ENCODE measurements at regions not wholly inside any gene's neighbourhood (a gene's known extent, or its start where the extent isn't known, plus 50 kb on each side); places are given as distances from the start of the nearest gene placed in this dataset.

DNA sequence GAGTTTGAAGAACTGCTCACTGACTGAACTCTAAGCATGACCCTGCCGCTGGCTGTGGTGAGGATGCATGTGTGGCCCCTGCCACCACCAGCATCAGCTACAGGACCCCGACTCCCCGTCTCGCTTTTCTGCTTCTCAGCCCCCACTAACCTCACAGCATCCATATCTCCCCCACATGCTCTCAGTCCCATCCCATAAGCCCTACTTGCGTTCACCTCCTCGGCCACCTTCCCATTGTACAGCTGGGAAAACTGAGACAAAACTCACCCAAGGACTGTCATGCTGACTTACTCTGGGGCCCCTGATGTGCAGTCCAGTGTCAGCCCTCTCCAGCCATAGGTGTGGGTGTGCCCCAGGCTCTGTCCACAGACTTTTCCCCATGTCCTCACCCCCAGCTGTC lies 104.2 kb upstream of the SH3BP4 start:
- Histone ChIP-seq H3K9me2 (ENCODE audit: low read depth, low read length) (no peaks in the 10 kb centered on the region), H4K20me1 (ENCODE audit: insufficient read depth, low read length) (no peaks in the 10 kb centered on the region), H3K27ac (ENCODE audit: low read depth, low read length, poor library complexity, severe bottlenecking) (no peak overlapping the region), H3K9ac (ENCODE audit: low read length) (no peak overlapping the region), H3K27me3 (ENCODE audit: insufficient read depth, low read length) (no peaks in the 10 kb centered on the region), H3K9me3 (ENCODE audit: low read length) (no peaks in the 10 kb centered on the region), H3F3A (ENCODE audit: insufficient read depth, low read length) (no peaks in the 10 kb centered on the region), H2AFZ (ENCODE audit: low read length) (no peak overlapping the region), H3K36me3 (ENCODE audit: insufficient read depth, low read length) (no peaks in the 10 kb centered on the region), H3K79me2 (ENCODE audit: insufficient read depth, low read length) (no peaks in the 10 kb centered on the region), H3K4me1 (ENCODE audit: insufficient read depth, low read length, severe bottlenecking) (no peaks in the 10 kb centered on the region), H3K4me3 (ENCODE audit: low read depth, low read length, poor library complexity, severe bottlenecking) (no peak overlapping the region), H3K4me2 (ENCODE audit: low read length) (no peak overlapping the region)
- no peak for TF ChIP-seq CTCF (IDR thresholded peaks at IDR 0.05; ENCODE audit: low read length)
- TF ChIP-seq EZH2 (IDR thresholded peaks at IDR 0.05; ENCODE audit: borderline replicate concordance, low read length) = no peak

DNA sequence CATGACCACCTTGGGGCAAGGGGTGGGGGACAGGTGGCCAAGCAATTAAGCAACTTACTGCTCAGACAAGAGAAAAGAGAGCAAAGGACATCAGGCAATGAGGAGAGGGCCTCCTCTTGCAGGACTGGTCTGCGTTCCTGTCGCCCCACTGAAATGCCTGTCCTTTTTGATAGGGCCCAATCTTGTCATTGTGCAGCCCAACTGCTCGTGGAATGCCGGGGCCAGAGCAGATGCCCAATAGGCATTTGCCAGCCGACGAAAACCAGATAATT lies 104.5 kb upstream of the SH3BP4 start:
- Histone ChIP-seq H3F3A (ENCODE audit: insufficient read depth, low read length) (no peaks in the 10 kb centered on the region), H3K27me3 (ENCODE audit: insufficient read depth, low read length) (no peaks in the 10 kb centered on the region), H3K9me3 (ENCODE audit: low read length) (no peaks in the 10 kb centered on the region), H3K79me2 (ENCODE audit: insufficient read depth, low read length) (no peaks in the 10 kb centered on the region), H2AFZ (ENCODE audit: low read length) (no peak overlapping the region), H3K9ac (ENCODE audit: low read length) (no peak overlapping the region), H3K36me3 (ENCODE audit: insufficient read depth, low read length) (no peaks in the 10 kb centered on the region), H3K9me2 (ENCODE audit: low read depth, low read length) (no peaks in the 10 kb centered on the region), H3K4me3 (ENCODE audit: low read depth, low read length, poor library complexity, severe bottlenecking) (no peak overlapping the region), H4K20me1 (ENCODE audit: insufficient read depth, low read length) (no peaks in the 10 kb centered on the region), H3K4me1 (ENCODE audit: insufficient read depth, low read length, severe bottlenecking) (no peaks in the 10 kb centered on the region), H3K27ac (ENCODE audit: low read depth, low read length, poor library complexity, severe bottlenecking) (no peak overlapping the region), H3K4me2 (ENCODE audit: low read length) (no peak overlapping the region)
- no peak for TF ChIP-seq CTCF (IDR thresholded peaks at IDR 0.05; ENCODE audit: low read length)
- no peak for TF ChIP-seq EZH2 (IDR thresholded peaks at IDR 0.05; ENCODE audit: borderline replicate concordance, low read length)

DNA sequence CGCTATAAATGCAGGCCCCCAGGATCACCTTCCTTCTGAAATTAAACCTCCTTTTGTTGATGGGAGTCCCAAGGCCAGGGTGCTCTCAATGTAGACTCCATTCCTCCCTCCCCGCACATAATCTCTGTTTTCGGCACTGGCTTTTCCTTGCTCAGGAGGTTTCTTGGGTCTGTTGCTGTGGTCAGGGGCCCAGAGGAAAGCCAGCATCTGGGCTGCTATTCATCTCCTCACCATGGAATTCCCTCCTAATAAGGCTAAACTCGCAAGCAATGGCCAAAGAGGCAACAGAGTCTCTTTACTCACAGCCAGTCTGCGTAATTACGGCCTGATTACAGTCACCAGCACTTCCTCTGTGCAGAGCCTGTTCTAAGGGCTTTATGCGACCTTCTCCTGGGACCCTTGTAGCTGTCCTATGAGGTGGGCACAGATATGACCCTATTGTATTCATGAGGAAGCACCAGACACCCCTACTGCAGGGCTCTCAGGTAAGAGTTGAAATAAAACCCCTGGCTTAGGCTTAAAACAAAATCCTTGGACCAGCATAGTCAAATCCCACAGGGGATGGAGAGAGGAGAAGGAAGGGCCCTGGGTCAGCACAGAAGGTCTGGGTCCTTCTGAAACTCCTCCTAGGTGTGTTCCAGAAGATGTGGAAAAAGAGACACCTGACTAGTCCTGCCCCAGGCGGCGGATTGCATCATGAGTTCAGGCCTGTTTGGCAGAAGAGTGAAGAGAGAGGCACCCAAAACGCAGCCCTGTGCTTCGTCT lies 105.0 kb upstream of the SH3BP4 start:
- H3K9ac ChIP-seq (ENCODE audit: low read length) = no peak overlapping the region
- no peak for TF ChIP-seq EZH2 (IDR thresholded peaks at IDR 0.05; ENCODE audit: borderline replicate concordance, low read length)
- TF ChIP-seq CTCF (IDR thresholded peaks at IDR 0.05; ENCODE audit: low read length) = no peak
- no peaks in the 10 kb centered on the region for H3K79me2 ChIP-seq (ENCODE audit: insufficient read depth, low read length)
- no peaks in the 10 kb centered on the region for H3K4me1 ChIP-seq (ENCODE audit: insufficient read depth, low read length, severe bottlenecking)
- no peak overlapping the region for H2AFZ ChIP-seq (ENCODE audit: low read length)
- H3K9me3 ChIP-seq (ENCODE audit: low read length) = no peaks in the 10 kb centered on the region
- H3K27ac ChIP-seq (ENCODE audit: low read depth, low read length, poor library complexity, severe bottlenecking) = no peak overlapping the region
- H4K20me1 ChIP-seq (ENCODE audit: insufficient read depth, low read length) = no peaks in the 10 kb centered on the region
- no peaks in the 10 kb centered on the region for H3K9me2 ChIP-seq (ENCODE audit: low read depth, low read length)
- no peaks in the 10 kb centered on the region for H3K36me3 ChIP-seq (ENCODE audit: insufficient read depth, low read length)
- no peak overlapping the region for H3K4me2 ChIP-seq (ENCODE audit: low read length)
- H3K27me3 ChIP-seq (ENCODE audit: insufficient read depth, low read length) = no peaks in the 10 kb centered on the region
- H3K4me3 ChIP-seq (ENCODE audit: low read depth, low read length, poor library complexity, severe bottlenecking) = no peak overlapping the region
- no peaks in the 10 kb centered on the region for H3F3A ChIP-seq (ENCODE audit: insufficient read depth, low read length)

Data from OCI-LY1 (cell line).